NB4 (cell line): ENCODE measurements at regions not wholly inside any gene's neighbourhood (a gene's known extent, or its start where the extent isn't known, plus 50 kb on each side); places are given as distances from the start of the nearest gene placed in this dataset.
A peak's percentile ranks its signal among the peaks of the same experiment; 100 is the strongest.

Experiments
- DNase-seq: peaks from one replicate; pipeline ENCODE4 v3.0.0; 2010; ENCODE audit warnings: low read depth
- H3K4me3 ChIP-seq: one replicate; pipeline ENCODE4 v1.5.1; 2011; ENCODE audit warnings: mild to moderate bottlenecking, low read depth, low read length, moderate library complexity
- CTCF ChIP-seq: IDR thresholded peaks from one replicate; pipeline ENCODE4 v1.5.1; 2012; ENCODE audit warnings: low read depth, low read length
- MYC ChIP-seq: IDR thresholded peaks from 2 replicates; pipeline ENCODE4 v1.6.1; 2011; ENCODE audit warnings: low read depth, low read length
- POLR2A ChIP-seq: IDR thresholded peaks from 2 replicates; pipeline ENCODE4 v1.6.1; 2011; ENCODE audit warnings: mild to moderate bottlenecking; ENCODE audit not compliant: insufficient read length; ENCODE audit errors: extremely low read depth
- TF ChIP-seq, protein P1 (sequence below): IDR thresholded peaks from 2 replicates; pipeline ENCODE4 v1.6.1; 2011; ENCODE audit warnings: low read depth, low read length

DNA sequence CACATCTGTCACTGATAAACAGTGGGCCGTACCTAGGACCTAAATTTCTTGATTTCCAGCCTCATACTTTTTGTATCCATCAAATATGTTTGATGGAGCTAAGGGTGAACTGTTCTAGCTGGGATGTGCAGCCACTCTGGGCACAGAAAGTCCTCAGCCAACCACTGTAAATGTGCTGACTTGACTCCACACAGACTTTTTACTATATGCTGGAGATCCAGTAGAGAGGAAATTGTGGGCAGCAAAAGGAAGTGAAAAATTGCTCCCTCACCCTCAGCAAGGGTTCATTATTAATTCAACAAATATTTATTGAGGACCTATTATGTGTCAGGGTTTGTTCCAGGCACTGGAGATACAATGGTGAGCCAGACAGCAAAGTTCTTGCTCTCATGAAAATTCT is 54.2 kb upstream of the AMPD3 start:
- TF ChIP-seq MYC (no peak), CTCF (no peak), POLR2A (no peak)
- TF ChIP-seq, protein P1, sequence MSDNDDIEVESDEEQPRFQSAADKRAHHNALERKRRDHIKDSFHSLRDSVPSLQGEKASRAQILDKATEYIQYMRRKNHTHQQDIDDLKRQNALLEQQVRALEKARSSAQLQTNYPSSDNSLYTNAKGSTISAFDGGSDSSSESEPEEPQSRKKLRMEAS: no peak
- H3K4me3 ChIP-seq: no peak overlapping the region
- DNase-seq: peak; percentile 42

DNA sequence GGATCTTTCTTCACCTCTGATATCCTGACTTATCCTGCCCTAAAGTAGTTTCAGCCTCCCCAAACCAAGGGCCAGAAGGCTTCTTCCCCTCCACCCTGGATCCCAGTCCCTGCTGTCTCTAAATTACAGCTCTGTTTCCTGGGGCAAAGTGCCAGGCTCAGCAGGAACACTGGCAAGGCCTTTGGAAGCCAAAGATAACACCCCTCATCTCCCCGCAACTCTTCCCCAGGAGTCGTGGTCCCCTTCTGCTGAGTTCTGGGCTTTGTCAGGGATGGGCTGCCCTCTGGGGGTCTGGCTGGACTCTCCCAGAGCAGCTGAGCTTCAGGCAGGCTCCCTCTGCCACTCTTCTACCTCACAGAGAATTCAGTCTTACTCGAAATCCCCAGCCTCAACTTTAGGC is 53.8 kb upstream of the AMPD3 start:
- no peak overlapping the region for H3K4me3 ChIP-seq
- TF ChIP-seq, protein P1: no peak
- no peak for TF ChIP-seq CTCF
- no peak for TF ChIP-seq MYC
- no peak for TF ChIP-seq POLR2A
- DNase-seq: no peak

DNA sequence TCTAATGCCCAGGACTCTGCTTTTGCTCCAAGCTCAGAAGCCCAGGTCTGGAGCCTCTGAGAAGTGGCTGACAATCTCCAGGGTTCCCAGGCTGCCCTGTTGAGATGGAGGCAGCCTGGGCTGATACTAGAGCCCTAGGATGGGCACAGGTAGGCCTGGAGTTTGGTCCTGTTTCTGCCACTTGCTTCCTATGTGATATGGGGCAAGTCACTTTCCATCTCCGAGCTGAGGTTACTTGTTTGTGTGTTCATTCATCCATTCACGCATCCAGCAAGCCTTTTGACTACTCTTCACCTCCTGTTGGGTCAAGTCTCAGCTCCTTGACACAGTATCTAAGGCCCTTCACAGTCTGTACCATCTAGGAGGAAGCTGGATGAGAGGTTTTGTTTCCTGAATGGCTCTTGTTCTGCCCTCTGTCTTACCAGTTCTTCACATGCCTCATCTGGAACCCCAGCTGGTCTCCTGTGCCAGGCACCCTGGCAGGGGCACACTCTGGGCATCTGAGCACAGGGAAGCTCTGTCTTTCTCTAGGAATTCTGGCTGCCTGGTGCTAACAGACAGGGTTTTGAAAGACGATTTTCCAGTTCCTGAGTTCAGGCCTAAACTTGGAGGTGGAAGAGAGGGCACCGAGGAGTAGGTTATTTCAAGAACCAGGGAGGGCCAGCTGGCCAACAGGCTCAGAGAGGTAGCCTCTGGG is 53.2 kb upstream of the AMPD3 start:
- DNase-seq: no peak
- TF ChIP-seq CTCF (no peak), POLR2A (no peak), MYC (no peak)
- TF ChIP-seq, protein P1: no peak
- no peak overlapping the region for H3K4me3 ChIP-seq
